DMS153 treated with DMSO at 0.1 percent for 48 hours (cell line): ENCODE measurements at regions not wholly inside any gene's neighbourhood (a gene's known extent, or its start where the extent isn't known, plus 50 kb on each side); places are given as distances from the start of the nearest gene placed in this dataset.

Source experiments
- DNase-seq: peaks from one replicate; lab custom pipeline; 2025; ENCODE audit not compliant: unreplicated experiment; lab: John Stamatoyannopoulos, UW

- no peak for DNase-seq
These were observed 95.9 kb downstream of the DISP1 start for GRCh38 chr1:222910699-222911098.

GRCh38 chr1:222911866-222912265, 97.0 kb downstream of the DISP1 start:
- no peak for DNase-seq

- DNase-seq: no peak
These were observed 97.9 kb downstream of the DISP1 start for GRCh38 chr1:222912730-222913129.

GRCh38 chr1:222914861-222915632, 100.2 kb downstream of the DISP1 start:
- no peak for DNase-seq

- DNase-seq: no peak
These were observed 101.3 kb downstream of the DISP1 start for GRCh38 chr1:222916100-222916499.

GRCh38 chr1:222918801-222919477, 104.1 kb downstream of the DISP1 start:
- DNase-seq: no peak

- DNase-seq: no peak
These were observed 104.6 kb downstream of the DISP1 start for GRCh38 chr1:222919478-222919865.

GRCh38 chr1:222920169-222920568, 105.3 kb downstream of the DISP1 start:
- DNase-seq: no peak

GRCh38 chr1:222921945-222922344, 107.1 kb downstream of the DISP1 start:
- no peak for DNase-seq

GRCh38 chr1:222923506-222923905, 108.7 kb downstream of the DISP1 start:
- no peak for DNase-seq

- DNase-seq: no peak
These were observed 109.4 kb downstream of the DISP1 start for GRCh38 chr1:222924136-222924706.

GRCh38 chr1:222926566-222926965, 111.7 kb downstream of the DISP1 start:
- peak; percentile 82 for DNase-seq

- DNase-seq: peak; percentile 47
These were observed 112.2 kb downstream of the DISP1 start for GRCh38 chr1:222927031-222927430.

- peak; percentile 86 for DNase-seq
These were observed 113.4 kb downstream of the DISP1 start for GRCh38 chr1:222928212-222928611.

- no peak for DNase-seq
These were observed 115.2 kb downstream of the DISP1 start for GRCh38 chr1:222930070-222930469.

GRCh38 chr1:222931023-222931422, 116.2 kb downstream of the DISP1 start:
- no peak for DNase-seq

- DNase-seq: no peak
These were observed 118.4 kb downstream of the DISP1 start for GRCh38 chr1:222933273-222933672.

GRCh38 chr1:222935239-222935900, 120.5 kb downstream of the DISP1 start:
- no peak for DNase-seq

- DNase-seq: no peak
These were observed 121.2 kb downstream of the DISP1 start for GRCh38 chr1:222936042-222936441.

GRCh38 chr1:222938986-222939385, 124.1 kb downstream of the DISP1 start:
- DNase-seq: no peak

GRCh38 chr1:222940095-222940494, 125.3 kb downstream of the DISP1 start:
- DNase-seq: no peak

GRCh38 chr1:222940906-222941305, 126.1 kb downstream of the DISP1 start:
- DNase-seq: no peak
